K562 (cell line): ENCODE measurements at regions not wholly inside any gene's neighbourhood (a gene's known extent, or its start where the extent isn't known, plus 50 kb on each side); places are given as distances from the start of the nearest gene placed in this dataset.

Source experiments
- BRD4 ChIP-seq: fragments of 200-600 bp; sonication (generic); IDR thresholded peaks from 2 replicates; pipeline ENCODE4 v1.6.1; 2017; ENCODE audit warnings: inconsistent platforms
- ZNF232 ChIP-seq: sonication (generic); formaldehyde crosslinking; IDR thresholded peaks from 2 replicates; pipeline ENCODE4 v1.8.0; 2022; ENCODE audit warnings: mild to moderate bottlenecking, missing genetic modification reagents

DNA sequence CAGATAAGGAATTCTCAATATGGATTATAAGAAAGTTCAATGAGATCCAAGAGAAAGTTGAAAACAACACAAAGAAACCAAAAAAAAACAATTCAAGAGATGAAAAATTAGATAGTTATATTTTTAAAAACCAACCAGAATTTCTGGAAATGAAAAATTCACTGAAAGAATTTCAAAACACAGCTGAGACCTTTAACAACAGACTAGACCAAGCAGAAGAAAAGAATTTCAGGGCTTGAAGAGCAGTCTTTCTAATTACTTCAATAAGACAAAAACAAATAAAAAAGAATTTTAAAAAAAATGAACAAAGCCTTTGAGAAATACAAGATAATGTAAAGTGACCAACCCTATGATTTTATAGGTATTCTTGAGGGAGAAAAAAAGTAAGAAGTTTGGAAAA lies 155.4 kb downstream of the ZMAT3 start:
- TF ChIP-seq BRD4: no peak
- TF ChIP-seq ZNF232 (CRISPR knock-in tag): no peak
